HFFc6 (cell line): ENCODE measurements at regions not wholly inside any gene's neighbourhood (a gene's known extent, or its start where the extent isn't known, plus 50 kb on each side); places are given as distances from the start of the nearest gene placed in this dataset.

ENCODE experiments used
- DNase-seq: peaks from one replicate; pipeline ENCODE4 v3.0.0-alpha.2; 2018
- H3K27ac Mint-ChIP-seq: 2 replicates; pipeline ENCODE4 v1.8.0; 2020; ENCODE audit warnings: mild to moderate bottlenecking, mixed read lengths
- H3K27me3 Mint-ChIP-seq: 2 replicates; pipeline ENCODE4 v1.8.0; 2021; ENCODE audit warnings: mild to moderate bottlenecking, moderate library complexity, mixed read lengths; ENCODE audit not compliant: insufficient read depth
- H3K36me3 Mint-ChIP-seq: 2 replicates; pipeline ENCODE4 v1.8.0; 2021; ENCODE audit warnings: low read depth, mixed read lengths
- H3K4me1 Mint-ChIP-seq: 2 replicates; pipeline ENCODE4 v1.8.0; 2020; ENCODE audit warnings: low read depth, mixed read lengths
- H3K4me3 Mint-ChIP-seq: 2 replicates; pipeline ENCODE4 v1.8.0; 2020; ENCODE audit warnings: mild to moderate bottlenecking, moderate library complexity, mixed read lengths
- H3K9me3 Mint-ChIP-seq: 2 replicates; pipeline ENCODE4 v1.8.0; 2020; ENCODE audit warnings: mild to moderate bottlenecking, mixed read lengths
- TF ChIP-seq, protein P1 (sequence below): fragments of 200-600 bp; sonication (generic); IDR thresholded peaks from 2 replicates; pipeline ENCODE4 v1.5.0; 2021; ENCODE audit warnings: antibody characterized with exemption, mild to moderate bottlenecking

DNA sequence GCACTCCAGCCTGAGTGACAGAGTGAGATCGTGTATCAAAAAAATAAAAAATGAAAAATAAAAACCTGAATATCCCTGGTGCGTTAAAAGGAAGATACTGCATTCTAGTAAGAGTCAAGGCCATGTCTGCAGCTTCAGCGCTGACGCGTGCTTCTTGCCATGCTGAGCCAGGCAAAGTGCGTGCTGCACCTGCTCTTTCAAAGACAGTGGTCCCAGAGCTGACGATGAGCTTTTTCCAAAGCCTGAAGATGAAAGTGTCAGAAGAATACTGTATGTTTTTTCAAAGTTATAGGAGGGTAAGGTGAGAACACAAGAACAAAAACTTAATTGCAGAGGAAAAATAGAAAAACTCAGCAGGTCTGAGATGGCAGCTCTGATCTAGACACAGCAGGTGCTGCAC lies 115.1 kb downstream of the RNASET2 start:
- peaks cover 77% of the 10 kb centered on the region for H3K9me3 Mint-ChIP-seq
- H3K27me3 Mint-ChIP-seq = no peaks in the 10 kb centered on the region
- no peak for DNase-seq

DNA sequence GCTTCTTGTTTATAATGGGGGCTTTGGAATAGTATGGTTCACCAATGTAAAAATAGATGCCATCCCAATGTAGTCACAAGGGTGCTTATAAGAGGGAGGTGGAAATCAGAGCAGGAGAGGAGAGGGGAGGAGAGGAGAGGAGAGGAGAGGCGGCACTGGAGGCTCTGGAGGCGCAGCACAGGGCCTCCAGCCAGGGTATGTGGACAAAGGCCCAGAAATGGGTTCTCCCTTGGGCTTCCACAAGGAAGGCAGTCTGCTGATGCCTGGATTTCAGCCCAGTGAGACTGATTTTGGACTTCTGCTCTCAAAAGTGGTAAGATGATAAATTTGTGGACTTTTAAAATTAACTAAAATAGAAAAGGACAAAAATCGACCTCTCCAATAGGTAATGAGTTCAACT lies 116.8 kb downstream of the RNASET2 start:
- peaks cover 9% of the 10 kb centered on the region; the same call in 1 of the 2 replicates for H3K36me3 Mint-ChIP-seq
- H3K27me3 Mint-ChIP-seq = no peaks in the 10 kb centered on the region
- DNase-seq = no peak
- TF ChIP-seq, protein P1, sequence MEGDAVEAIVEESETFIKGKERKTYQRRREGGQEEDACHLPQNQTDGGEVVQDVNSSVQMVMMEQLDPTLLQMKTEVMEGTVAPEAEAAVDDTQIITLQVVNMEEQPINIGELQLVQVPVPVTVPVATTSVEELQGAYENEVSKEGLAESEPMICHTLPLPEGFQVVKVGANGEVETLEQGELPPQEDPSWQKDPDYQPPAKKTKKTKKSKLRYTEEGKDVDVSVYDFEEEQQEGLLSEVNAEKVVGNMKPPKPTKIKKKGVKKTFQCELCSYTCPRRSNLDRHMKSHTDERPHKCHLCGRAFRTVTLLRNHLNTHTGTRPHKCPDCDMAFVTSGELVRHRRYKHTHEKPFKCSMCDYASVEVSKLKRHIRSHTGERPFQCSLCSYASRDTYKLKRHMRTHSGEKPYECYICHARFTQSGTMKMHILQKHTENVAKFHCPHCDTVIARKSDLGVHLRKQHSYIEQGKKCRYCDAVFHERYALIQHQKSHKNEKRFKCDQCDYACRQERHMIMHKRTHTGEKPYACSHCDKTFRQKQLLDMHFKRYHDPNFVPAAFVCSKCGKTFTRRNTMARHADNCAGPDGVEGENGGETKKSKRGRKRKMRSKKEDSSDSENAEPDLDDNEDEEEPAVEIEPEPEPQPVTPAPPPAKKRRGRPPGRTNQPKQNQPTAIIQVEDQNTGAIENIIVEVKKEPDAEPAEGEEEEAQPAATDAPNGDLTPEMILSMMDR = no peak
- no peak overlapping the region for H3K4me3 Mint-ChIP-seq
- peaks cover 61% of the 10 kb centered on the region for H3K9me3 Mint-ChIP-seq
- no peak overlapping the region for H3K27ac Mint-ChIP-seq
- no peaks in the 10 kb centered on the region for H3K4me1 Mint-ChIP-seq

More for the DNA sequence above, 115.1 kb downstream of the RNASET2 start:
- Mint-ChIP-seq H3K4me1 (no peaks in the 10 kb centered on the region), H3K27ac (no peak overlapping the region), H3K36me3 (peaks cover 9% of the 10 kb centered on the region; the same call in 1 of the 2 replicates), H3K4me3 (no peak overlapping the region)
- TF ChIP-seq, protein P1 = no peak

DNA sequence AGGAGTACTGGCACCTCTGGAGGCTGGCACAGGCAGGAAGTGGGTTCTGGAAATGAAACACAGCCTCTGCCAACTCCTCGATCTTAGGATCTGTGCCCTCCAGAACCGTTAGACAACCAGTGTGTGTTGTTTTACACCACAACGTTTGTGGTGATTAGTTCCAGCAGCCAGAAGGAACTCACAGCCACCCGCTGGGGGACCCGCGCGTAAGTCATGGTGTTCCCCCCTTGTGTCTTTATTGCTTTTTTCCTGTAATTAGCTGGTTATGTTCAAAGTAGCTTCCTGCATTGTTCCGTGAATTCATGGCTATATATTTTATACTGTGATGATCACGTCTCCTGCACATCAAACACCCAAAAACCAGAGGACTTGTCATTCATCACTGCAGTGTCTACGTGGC lies 117.4 kb downstream of the RNASET2 start:
- Mint-ChIP-seq H3K36me3 (peaks cover 9% of the 10 kb centered on the region; the same call in 1 of the 2 replicates), H3K9me3 (peaks cover 59% of the 10 kb centered on the region), H3K4me3 (no peak overlapping the region), H3K27me3 (no peaks in the 10 kb centered on the region), H3K4me1 (no peaks in the 10 kb centered on the region), H3K27ac (no peak overlapping the region)
- TF ChIP-seq, protein P1 = no peak
- no peak for DNase-seq

DNA sequence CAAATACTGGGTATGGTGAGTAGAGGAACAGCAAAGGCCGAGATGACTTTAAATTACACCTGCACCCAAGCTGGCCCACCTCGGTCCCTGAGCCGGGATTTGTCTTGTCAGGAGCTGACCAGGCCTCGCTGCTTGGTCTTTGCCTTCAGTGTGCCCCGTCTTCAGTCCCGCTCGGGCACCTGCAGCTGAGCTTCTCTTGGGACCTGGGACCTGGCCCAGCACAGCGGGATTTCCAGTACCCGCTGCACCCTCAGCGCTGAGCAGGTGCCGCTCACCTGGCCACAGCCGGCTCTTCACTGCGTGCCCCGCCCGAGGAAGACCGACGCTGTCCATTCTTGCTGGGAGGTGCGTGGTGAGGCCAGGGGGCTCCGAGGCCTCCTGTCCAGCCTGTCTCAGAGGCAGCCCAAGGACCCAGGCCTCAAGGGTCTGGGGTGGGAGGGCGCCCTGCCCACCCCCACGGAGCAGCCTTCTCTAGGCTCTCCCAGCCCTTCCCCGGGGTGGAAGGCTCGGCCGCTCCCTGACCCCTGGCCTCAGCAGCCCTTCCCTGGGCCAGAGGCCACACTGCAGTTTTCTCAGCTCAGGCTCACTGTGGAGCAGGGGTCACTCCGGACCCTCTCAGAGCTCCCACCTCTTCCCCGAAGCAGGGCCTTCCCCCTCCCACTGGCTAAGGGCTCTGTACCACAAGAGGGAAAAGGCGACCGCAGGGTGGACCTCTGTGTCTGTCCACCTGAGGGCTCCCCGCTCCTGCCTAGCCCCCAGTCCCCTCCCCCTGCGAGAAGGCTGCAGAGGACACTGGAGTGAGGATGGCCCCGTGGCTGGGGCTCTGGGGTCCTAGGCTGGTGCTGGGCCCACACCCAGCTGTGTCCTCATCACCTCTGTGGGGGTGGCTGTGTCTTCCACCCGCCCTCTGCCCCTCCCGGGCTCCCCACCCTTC lies 119.3 kb downstream of the RNASET2 start:
- H3K27me3 Mint-ChIP-seq = no peaks in the 10 kb centered on the region
- no peak overlapping the region for H3K4me3 Mint-ChIP-seq
- no peak for DNase-seq
- H3K9me3 Mint-ChIP-seq = peaks cover 47% of the 10 kb centered on the region
- no peak overlapping the region for H3K27ac Mint-ChIP-seq
- no peaks in the 10 kb centered on the region for H3K4me1 Mint-ChIP-seq
- TF ChIP-seq, protein P1 = no peak
- peaks cover 9% of the 10 kb centered on the region; the same call in 1 of the 2 replicates for H3K36me3 Mint-ChIP-seq

DNA sequence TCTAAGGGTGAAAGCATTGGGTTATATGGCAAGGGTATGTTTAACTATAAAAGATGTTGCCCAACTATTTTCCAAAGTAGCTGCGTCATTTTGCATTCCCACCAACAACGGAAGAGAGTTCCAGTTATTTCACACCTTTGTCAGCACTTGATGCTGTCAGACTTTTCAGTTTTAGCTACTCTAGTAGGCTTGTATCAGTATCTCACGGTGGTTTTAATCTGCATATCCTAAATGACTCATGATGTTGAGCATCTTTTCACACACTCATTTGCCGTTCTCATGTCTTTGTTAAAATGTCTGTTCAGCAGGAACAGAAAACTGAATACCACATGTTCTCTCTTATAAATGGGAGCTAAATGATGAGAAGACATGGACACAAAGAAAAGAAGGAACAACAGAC lies 122.3 kb downstream of the RNASET2 start:
- DNase-seq = no peak
- H3K4me3 Mint-ChIP-seq = no peak overlapping the region
- peaks cover 11% of the 10 kb centered on the region; the same call in 1 of the 2 replicates for H3K36me3 Mint-ChIP-seq
- H3K27me3 Mint-ChIP-seq = no peaks in the 10 kb centered on the region
- H3K4me1 Mint-ChIP-seq = no peaks in the 10 kb centered on the region
- TF ChIP-seq, protein P1 = no peak
- no peak overlapping the region for H3K27ac Mint-ChIP-seq
- peaks cover 33% of the 10 kb centered on the region for H3K9me3 Mint-ChIP-seq
